ENCODE measurements at regions not wholly inside any gene's neighbourhood (a gene's known extent, or its start where the extent isn't known, plus 50 kb on each side); places are given as distances from the start of the nearest gene placed in this dataset.
"Not testable (repeated sequence)": the region's sequence is repeated elsewhere in the genome, so short reads cannot be mapped to it uniquely, and the experiment has no call there.

GRCh38 chr12:46484396-46485061 is 112.0 kb upstream of the SLC38A2 start:
- Histone ChIP-seq H3K27ac (no peak overlapping the region), H3K4me1 (replicated peaks in 1 of 2) (peaks cover 0 to 3% of the 10 kb centered on the region in 2 donors), H3K4me3 (no peak overlapping the region)
- in situ Hi-C loops (cut with MboI; ENCODE audit: low pct_unique_long_range_greater_than_20kb in 2 of 9, low sequenced_read_pairs in 9 of 9, unreplicated experiment in 9 of 9), result no loop called here
- 79 to 100% (median 91%) methylated on average over 1 to 6 of the region's 6 CpGs; no CpG with 5 or more reads in 1 of the 10 experiments for WGBS, 10 experiments
- peak in 1 of 8 experiments; percentile 32 for ATAC-seq (replicated peaks in 6 of 8)

- Histone ChIP-seq H3K4me1 (replicated peaks in 1 of 2) (peaks cover 0 to 3% of the 10 kb centered on the region in 2 donors), H3K27ac (no peak overlapping the region), H3K4me3 (no peak overlapping the region)
- peak in 2 of 8 experiments; percentile 31 to 79 for ATAC-seq (replicated peaks in 6 of 8)
- in situ Hi-C loops (cut with MboI; ENCODE audit: low pct_unique_long_range_greater_than_20kb in 2 of 9, low sequenced_read_pairs in 9 of 9, unreplicated experiment in 9 of 9), result no loop called here
- 36 to 97% (median 65%) methylated on average over 1 to 4 of the region's 4 CpGs for WGBS, 10 experiments
Observed at GRCh38 chr12:46483572-46484395, 111.2 kb upstream of the SLC38A2 start.

GRCh38 chr12:46480724-46481123 is 108.2 kb upstream of the SLC38A2 start:
- in situ Hi-C loops (cut with MboI; ENCODE audit: low pct_unique_long_range_greater_than_20kb in 2 of 9, low sequenced_read_pairs in 9 of 9, unreplicated experiment in 9 of 9), result no loop called here
- 67 to 100% (median 89%) methylated on average over 1 of the region's 1 CpG; no CpG with 5 or more reads in 3 of the 10 experiments for WGBS, 10 experiments

GRCh38 chr12:46480316-46480715 is 107.7 kb upstream of the SLC38A2 start:
- in situ Hi-C loops (cut with MboI; ENCODE audit: low pct_unique_long_range_greater_than_20kb in 2 of 9, low sequenced_read_pairs in 9 of 9, unreplicated experiment in 9 of 9), result no loop called here
- peak in 1 of 8 experiments; percentile 43 for ATAC-seq (replicated peaks in 6 of 8)
- H3K27ac ChIP-seq, result no peak overlapping the region
- peaks cover 0 to 3% of the 10 kb centered on the region in 2 donors for H3K4me1 ChIP-seq (replicated peaks in 1 of 2)
- H3K4me3 ChIP-seq, result no peak overlapping the region
- WGBS, 10 experiments, result 54 to 100% (median 72%) methylated on average over 1 to 3 of the region's 3 CpGs; no CpG with 5 or more reads in 3 of the 10 experiments

More at GRCh38 chr12:46480724-46481123, 108.2 kb upstream of the SLC38A2 start:
- Histone ChIP-seq H3K4me1 (replicated peaks in 1 of 2) (peaks cover 0 to 3% of the 10 kb centered on the region in 2 donors), H3K27ac (no peak overlapping the region), H3K4me3 (no peak overlapping the region)
- no peak for ATAC-seq (replicated peaks in 6 of 8)

- in situ Hi-C loops (cut with MboI; ENCODE audit: low pct_unique_long_range_greater_than_20kb in 2 of 9, low sequenced_read_pairs in 9 of 9, unreplicated experiment in 9 of 9), result no loop called here
- ATAC-seq (replicated peaks in 6 of 8), result no peak
- Histone ChIP-seq H3K4me3 (no peak overlapping the region), H3K4me1 (replicated peaks in 1 of 2) (no peaks in the 10 kb centered on the region), H3K27ac (no peak overlapping the region)
- WGBS, 10 experiments, result 78 to 100% (median 90%) methylated on average over 2 of the region's 2 CpGs; no CpG with 5 or more reads in 1 of the 10 experiments
Observed at GRCh38 chr12:46478123-46478522, 105.5 kb upstream of the SLC38A2 start.

DNA sequence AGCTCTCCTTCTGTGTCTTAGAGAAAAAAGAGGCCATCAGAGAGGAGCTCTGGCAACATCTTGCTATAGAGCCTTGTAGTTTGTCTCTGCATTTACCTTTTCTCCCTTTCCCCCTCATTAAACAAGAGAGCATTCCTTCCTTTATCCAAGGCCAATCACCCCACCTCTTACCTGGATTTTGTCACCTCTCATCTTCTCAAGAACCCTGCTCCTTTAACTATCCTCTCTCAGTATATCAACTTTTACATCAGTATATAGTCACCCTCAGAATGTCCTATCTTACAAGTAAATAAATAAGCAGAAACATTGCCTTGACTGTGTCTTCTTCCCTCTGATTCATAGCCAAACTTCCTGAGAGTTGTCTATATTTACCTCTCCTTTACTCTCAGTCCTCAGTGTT is 105.0 kb upstream of the SLC38A2 start:
- Histone ChIP-seq H3K4me3 (no peak overlapping the region), H3K27ac (no peak overlapping the region), H3K4me1 (replicated peaks in 1 of 2) (no peaks in the 10 kb centered on the region)
- in situ Hi-C loops (cut with MboI; ENCODE audit: low pct_unique_long_range_greater_than_20kb in 2 of 9, low sequenced_read_pairs in 9 of 9, unreplicated experiment in 9 of 9), result no loop called here
- no peak for ATAC-seq (replicated peaks in 6 of 8)

DNA sequence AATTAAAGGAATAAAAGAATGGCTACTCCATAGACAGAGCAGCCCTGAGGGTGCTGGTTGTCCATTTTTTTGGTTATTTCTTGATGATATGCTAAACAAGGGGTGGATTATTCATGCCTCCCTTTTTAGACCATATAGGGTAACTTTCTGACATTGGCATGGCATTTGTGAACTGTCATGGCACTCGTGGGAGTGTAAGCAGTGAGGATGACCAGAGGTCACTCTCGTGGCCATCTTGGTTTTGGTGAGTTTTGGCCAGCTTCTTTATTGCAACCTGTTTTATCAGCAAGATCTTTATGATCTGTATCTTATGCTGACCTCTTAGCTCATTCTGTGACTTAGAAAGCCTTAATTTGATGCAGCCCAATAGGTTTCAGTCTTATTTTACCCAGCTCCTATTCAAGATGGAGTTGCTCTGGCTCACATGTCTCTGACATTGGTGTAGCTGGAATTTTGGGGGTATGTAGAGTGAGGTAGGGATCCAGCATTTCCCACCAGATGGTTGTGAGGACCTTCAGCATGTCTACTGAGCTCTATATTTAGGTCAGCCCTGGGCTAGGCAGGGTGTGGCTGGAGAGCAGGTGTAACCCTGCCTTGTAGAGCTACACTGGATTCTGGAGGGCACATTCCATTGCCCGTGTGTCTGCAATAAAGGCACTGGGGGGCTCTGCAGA is 103.5 kb upstream of the SLC38A2 start:
- H3K4me1 ChIP-seq (replicated peaks in 1 of 2), result no peaks in the 10 kb centered on the region
- in situ Hi-C loops (cut with MboI; ENCODE audit: low pct_unique_long_range_greater_than_20kb in 2 of 9, low sequenced_read_pairs in 9 of 9, unreplicated experiment in 9 of 9), result no loop called here
- ATAC-seq (replicated peaks in 6 of 8), result no peak
- no peak overlapping the region for H3K4me3 ChIP-seq
- 57 to 100% (median 85%) methylated on average over 1 to 2 of the region's 3 CpGs; no CpG with 5 or more reads in 2 of the 10 experiments for WGBS, 10 experiments
- H3K27ac ChIP-seq, result no peak overlapping the region

DNA sequence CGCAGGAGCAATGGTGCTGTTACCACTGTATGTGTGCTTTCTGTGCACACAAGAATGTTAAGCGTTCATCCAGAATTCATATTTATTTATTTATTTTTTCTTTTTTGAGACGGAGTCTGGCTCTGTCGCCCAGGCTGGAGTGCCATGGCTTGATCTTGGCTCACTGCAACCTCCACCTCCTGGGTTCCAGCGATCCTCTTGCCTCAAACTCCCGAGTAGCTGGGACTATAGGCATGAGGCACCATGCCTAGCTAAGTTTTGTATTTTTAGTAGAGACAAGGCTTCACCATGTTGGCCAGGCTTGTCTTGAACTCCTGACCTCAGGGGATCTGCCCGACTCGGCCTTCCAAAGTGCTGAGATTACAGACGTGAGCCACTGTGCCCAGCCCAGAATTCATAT is 101.8 kb upstream of the SLC38A2 start:
- H3K4me3 ChIP-seq; in situ Hi-C loops (cut with MboI; ENCODE audit: low pct_unique_long_range_greater_than_20kb in 2 of 9, low sequenced_read_pairs in 9 of 9, unreplicated experiment in 9 of 9); H3K27ac ChIP-seq; ATAC-seq (replicated peaks in 6 of 8); H3K4me1 ChIP-seq (replicated peaks in 1 of 2): not testable (repeated sequence)
- 80 to 100% (median 97%) methylated on average over 2 to 9 of the region's 9 CpGs; no CpG with 5 or more reads in 1 of the 10 experiments for WGBS, 10 experiments

DNA sequence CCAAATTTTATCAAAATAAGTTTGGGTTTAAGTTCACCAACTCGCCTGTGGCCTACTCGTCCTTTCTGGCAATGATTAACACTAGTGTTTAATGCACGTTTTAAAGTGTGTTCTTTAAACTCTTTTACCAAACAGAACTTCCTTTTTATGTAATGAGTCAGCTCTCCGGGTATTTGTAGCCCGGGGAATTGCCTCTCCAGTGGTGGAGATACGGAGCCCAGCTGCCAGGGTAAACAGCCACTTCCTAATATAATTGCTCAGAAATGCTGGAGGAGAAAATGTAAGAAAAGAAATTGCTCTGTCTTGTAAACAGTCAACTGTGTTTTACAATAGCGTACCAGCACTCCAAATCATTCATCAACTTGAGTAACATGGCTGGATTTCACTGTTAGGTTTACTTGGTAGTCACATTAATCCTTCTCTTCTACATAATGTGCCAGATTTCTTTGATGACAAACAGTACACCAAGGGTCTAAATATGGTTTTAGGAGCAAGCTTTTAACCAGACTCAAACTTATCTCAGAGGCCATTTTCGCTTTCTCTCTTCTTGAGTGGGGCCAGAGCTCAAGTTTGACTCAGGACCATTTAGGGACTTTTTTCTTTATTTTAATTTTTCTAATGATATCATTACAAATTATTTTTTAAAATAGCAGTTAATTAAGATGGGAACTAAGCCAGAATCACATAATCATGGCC is 101.2 kb upstream of the SLC38A2 start:
- H3K4me3 ChIP-seq, result no peak overlapping the region
- H3K4me1 ChIP-seq (replicated peaks in 1 of 2), result no peaks in the 10 kb centered on the region
- in situ Hi-C loops (cut with MboI; ENCODE audit: low pct_unique_long_range_greater_than_20kb in 2 of 9, low sequenced_read_pairs in 9 of 9, unreplicated experiment in 9 of 9), result no loop called here
- H3K27ac ChIP-seq, result no peak overlapping the region
- WGBS, 10 experiments, result 0 to 95% (median 35%) methylated on average over 2 to 8 of the region's 8 CpGs
- peak in 6 of 8 experiments; percentile 19 to 80 (median 69) for ATAC-seq (replicated peaks in 6 of 8)

DNA sequence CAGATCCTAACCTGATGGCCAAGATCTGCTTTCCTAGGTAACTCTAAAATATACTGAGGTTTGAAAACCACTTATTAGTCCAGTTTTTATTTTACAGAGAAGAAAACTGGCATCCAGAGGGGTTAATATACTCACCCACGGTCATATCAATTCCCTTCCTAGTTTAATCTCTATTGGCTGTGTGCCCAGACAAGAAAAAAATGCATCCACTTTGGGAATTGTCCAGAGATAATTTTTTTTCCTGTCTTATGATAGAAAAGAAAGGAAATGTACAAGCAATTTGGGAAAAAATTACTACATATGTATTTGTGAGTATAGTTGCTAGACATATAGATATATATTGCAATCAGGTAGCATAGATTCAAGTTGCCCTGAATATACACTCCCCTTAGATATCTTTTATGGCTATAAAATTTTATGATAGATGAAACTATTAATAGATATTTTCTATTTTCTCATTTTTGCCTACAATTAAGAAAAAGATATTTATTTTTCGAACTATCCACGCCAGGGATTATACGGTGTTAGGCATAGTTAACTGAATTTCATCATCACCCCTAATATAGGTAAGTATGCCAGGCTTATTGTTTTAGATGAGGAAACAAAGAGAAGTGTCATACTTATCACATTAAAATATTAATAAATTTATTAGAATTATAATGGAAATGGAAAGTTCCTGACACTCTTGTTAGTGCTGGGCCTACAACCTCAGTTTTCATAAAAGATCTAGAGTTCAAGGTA is 100.5 kb upstream of the SLC38A2 start:
- no peak for ATAC-seq (replicated peaks in 6 of 8)
- no peaks in the 10 kb centered on the region for H3K4me1 ChIP-seq (replicated peaks in 1 of 2)
- WGBS, 10 experiments, result 61 to 94% (median 87%) methylated on average over 3 to 4 of the region's 4 CpGs
- H3K4me3 ChIP-seq, result no peak overlapping the region
- no peak overlapping the region for H3K27ac ChIP-seq
- in situ Hi-C loops (cut with MboI; ENCODE audit: low pct_unique_long_range_greater_than_20kb in 2 of 9, low sequenced_read_pairs in 9 of 9, unreplicated experiment in 9 of 9), result no loop called here

- Histone ChIP-seq H3K27ac (no peak overlapping the region), H3K4me3 (no peak overlapping the region), H3K4me1 (replicated peaks in 1 of 2) (no peaks in the 10 kb centered on the region)
- no peak for ATAC-seq (replicated peaks in 6 of 8)
- in situ Hi-C loops (cut with MboI; ENCODE audit: low pct_unique_long_range_greater_than_20kb in 2 of 9, low sequenced_read_pairs in 9 of 9, unreplicated experiment in 9 of 9), result no loop called here
- 83 to 100% (median 99%) methylated on average over 2 to 5 of the region's 5 CpGs; no CpG with 5 or more reads in 2 of the 10 experiments for WGBS, 10 experiments
Observed at GRCh38 chr12:46472144-46472705, 99.7 kb upstream of the SLC38A2 start.

DNA sequence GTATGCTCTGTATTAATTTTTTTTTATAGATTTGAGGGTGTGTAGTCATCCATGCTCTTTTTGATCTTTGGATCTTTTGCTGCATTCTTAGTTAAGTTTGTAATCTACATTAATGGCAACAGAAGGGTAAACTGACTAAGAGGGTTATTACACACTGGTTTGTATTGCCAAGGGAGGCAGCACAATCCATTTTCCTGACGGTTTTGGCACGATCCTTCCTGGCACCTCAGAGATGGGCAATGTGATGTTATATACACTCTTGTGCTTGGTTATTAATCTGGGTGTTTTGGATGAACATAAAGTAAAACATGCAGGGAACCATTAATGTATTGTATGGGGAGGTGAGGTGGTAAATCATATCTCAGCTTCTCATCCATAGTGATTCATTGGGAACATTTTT is 98.8 kb upstream of the SLC38A2 start:
- no peak for ATAC-seq (replicated peaks in 6 of 8)
- WGBS, 10 experiments, result 40 to 100% (median 96%) methylated on average over 1 to 2 of the region's 2 CpGs; no CpG with 5 or more reads in 4 of the 10 experiments

More for the DNA sequence above, 98.8 kb upstream of the SLC38A2 start:
- H3K27ac ChIP-seq, result no peak overlapping the region
- in situ Hi-C loops (cut with MboI; ENCODE audit: low pct_unique_long_range_greater_than_20kb in 2 of 9, low sequenced_read_pairs in 9 of 9, unreplicated experiment in 9 of 9), result no loop called here
- no peaks in the 10 kb centered on the region for H3K4me1 ChIP-seq (replicated peaks in 1 of 2)
- H3K4me3 ChIP-seq, result no peak overlapping the region

Data from motor neuron (in vitro differentiated cells).